ENCODE measurements at regions not wholly inside any gene's neighbourhood (a gene's known extent, or its start where the extent isn't known, plus 50 kb on each side); places are given as distances from the start of the nearest gene placed in this dataset.

DNA sequence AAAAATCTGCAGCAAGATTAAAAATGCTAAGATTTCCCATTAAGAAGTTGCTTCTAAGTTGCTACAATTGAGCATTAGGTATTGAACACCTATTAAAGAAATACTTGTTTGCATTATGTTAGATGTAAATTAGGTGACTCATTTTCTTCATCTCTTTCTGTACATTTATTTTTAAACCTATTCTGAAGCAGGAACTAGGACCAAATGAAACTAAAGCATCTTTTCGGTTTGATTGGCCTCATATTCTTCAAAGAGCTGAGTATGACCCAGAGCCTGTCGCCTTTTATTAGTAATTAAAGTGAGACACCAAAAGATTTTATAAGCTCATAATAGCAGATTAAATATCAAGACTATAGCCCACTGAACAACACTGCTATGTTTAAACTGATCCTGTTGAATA lies 83.4 kb upstream of the ZEB2 start:
- TF ChIP-seq, protein P1, sequence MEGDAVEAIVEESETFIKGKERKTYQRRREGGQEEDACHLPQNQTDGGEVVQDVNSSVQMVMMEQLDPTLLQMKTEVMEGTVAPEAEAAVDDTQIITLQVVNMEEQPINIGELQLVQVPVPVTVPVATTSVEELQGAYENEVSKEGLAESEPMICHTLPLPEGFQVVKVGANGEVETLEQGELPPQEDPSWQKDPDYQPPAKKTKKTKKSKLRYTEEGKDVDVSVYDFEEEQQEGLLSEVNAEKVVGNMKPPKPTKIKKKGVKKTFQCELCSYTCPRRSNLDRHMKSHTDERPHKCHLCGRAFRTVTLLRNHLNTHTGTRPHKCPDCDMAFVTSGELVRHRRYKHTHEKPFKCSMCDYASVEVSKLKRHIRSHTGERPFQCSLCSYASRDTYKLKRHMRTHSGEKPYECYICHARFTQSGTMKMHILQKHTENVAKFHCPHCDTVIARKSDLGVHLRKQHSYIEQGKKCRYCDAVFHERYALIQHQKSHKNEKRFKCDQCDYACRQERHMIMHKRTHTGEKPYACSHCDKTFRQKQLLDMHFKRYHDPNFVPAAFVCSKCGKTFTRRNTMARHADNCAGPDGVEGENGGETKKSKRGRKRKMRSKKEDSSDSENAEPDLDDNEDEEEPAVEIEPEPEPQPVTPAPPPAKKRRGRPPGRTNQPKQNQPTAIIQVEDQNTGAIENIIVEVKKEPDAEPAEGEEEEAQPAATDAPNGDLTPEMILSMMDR (conservative IDR thresholded peaks at IDR 0.05; ENCODE audit: low read depth in 2 of 2) = no peak
- no peak for TF ChIP-seq JUNB (IDR thresholded peaks at IDR 0.05; ENCODE audit: unreplicated experiment)
- TF ChIP-seq EZH2phosphoT487 (IDR thresholded peaks at IDR 0.05; ENCODE audit: unreplicated experiment) = no peak
- TF ChIP-seq ZNF114 (CRISPR knock-in tag; IDR thresholded peaks at IDR 0.05) = no peak
- TF ChIP-seq POLR2AphosphoS5 (IDR thresholded peaks at IDR 0.05; ENCODE audit: low read depth) = no peak

All from GM23338 (cell line).